Spleen (tissue), 7 donors: ENCODE measurements at regions not wholly inside any gene's neighbourhood (a gene's known extent, or its start where the extent isn't known, plus 50 kb on each side); places are given as distances from the start of the nearest gene placed in this dataset.

Experiments used
- POLR2AphosphoS5 ChIP-seq, 3 donors: sonication (generic); formaldehyde crosslinking; IDR thresholded peaks; one replicate each; pipeline ENCODE4 v1.5.1; 2017; ENCODE audit warnings: antibody characterized with exemption in 3 of 3
- TF ChIP-seq, protein P1 (sequence below), 11 experiments: fragments of 200-600 bp in 7 of 11; fragments of 450-650 bp in 4 of 11; sonication (generic) in 4 of 11; IDR thresholded peaks in 8 of 11; conservative IDR thresholded peaks in 3 of 11; 1 replicate in 7 of 11; 2 replicates in 4 of 11; pipeline versions ENCODE4 v1.4.0 to v1.8.0; 2016 to 2021; ENCODE audit warnings: antibody characterized with exemption in 11 of 11, inconsistent platforms in 4 of 11, mild to moderate bottlenecking in 1 of 11
- donor health status: DM: no; HTN: no; CAD: no; lungs with moderate emphysema.
- donor health status: DM: no; HTN: no; CAD: no.
- donor health status: DM: no; HTN: no; CAD: no.

DNA sequence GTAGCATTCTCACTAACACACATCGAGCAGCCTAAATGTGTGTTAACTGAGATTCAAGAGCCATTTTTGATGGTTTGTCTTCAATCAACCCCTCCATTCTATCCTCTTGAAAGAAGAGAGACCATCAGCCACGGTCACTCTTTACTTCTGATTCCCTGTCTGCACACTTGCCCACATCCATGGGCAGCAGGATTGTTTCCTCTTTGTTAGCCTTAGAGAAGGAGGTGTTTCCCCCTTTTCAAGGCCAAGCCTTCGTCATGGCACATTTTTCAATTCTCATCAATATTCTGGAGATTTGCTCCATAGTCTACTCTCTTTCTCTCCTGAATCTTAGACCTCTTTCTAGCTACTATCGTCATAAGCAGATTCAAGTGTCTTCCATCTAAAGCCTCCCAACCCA is 522.4 kb upstream of the NAALADL2 start:
- TF ChIP-seq, protein P1, sequence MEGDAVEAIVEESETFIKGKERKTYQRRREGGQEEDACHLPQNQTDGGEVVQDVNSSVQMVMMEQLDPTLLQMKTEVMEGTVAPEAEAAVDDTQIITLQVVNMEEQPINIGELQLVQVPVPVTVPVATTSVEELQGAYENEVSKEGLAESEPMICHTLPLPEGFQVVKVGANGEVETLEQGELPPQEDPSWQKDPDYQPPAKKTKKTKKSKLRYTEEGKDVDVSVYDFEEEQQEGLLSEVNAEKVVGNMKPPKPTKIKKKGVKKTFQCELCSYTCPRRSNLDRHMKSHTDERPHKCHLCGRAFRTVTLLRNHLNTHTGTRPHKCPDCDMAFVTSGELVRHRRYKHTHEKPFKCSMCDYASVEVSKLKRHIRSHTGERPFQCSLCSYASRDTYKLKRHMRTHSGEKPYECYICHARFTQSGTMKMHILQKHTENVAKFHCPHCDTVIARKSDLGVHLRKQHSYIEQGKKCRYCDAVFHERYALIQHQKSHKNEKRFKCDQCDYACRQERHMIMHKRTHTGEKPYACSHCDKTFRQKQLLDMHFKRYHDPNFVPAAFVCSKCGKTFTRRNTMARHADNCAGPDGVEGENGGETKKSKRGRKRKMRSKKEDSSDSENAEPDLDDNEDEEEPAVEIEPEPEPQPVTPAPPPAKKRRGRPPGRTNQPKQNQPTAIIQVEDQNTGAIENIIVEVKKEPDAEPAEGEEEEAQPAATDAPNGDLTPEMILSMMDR (IDR thresholded peaks at IDR 0.05 in 8 of 11, conservative IDR thresholded peaks at IDR 0.05 in 3 of 11), result no peak
- no peak for TF ChIP-seq POLR2AphosphoS5 (IDR thresholded peaks at IDR 0.05)
